ENCODE measurements at regions not wholly inside any gene's neighbourhood (a gene's known extent, or its start where the extent isn't known, plus 50 kb on each side); places are given as distances from the start of the nearest gene placed in this dataset.

DNA sequence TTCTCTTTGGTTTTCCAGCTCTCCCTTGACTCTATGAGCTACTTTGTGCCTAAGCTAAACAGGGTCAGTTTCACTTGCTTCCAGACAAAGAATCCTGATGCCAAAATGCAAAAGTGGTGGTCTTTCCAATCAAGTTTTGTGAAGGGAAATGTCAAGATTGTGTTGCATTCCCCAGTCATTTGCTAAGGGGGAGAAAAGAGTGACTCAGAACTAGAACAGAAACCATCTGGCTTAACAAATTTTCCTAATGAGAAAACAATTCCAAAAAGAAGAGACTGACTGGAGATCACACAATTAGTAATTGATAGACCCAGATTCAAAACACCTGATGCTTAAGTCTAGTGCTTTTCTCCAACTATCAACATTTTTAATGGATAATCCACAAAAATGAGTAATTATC is 235.1 kb upstream of the DIO2 start:
- H3K4me1 ChIP-seq (ENCODE audit: control insufficient read depth, insufficient read depth, low read length), result peaks cover 4% of the 10 kb centered on the region; the same call in 1 of the 2 replicates
- H3K4me3 ChIP-seq (ENCODE audit: low read depth, low read length), result no peak overlapping the region
- H3K9ac ChIP-seq (ENCODE audit: low read depth, low read length), result no peak overlapping the region
- no peaks in the 10 kb centered on the region for H3K36me3 ChIP-seq (ENCODE audit: control insufficient read depth, insufficient read depth, low read length)
- H3K27me3 ChIP-seq (ENCODE audit: control insufficient read depth, insufficient read depth, low read length), result no peaks in the 10 kb centered on the region
- no peak overlapping the region for H3K27ac ChIP-seq (ENCODE audit: low read depth, low read length)
- peaks cover 12% of the 10 kb centered on the region for H3K9me3 ChIP-seq (ENCODE audit: control insufficient read depth, insufficient read depth, low read length)

DNA sequence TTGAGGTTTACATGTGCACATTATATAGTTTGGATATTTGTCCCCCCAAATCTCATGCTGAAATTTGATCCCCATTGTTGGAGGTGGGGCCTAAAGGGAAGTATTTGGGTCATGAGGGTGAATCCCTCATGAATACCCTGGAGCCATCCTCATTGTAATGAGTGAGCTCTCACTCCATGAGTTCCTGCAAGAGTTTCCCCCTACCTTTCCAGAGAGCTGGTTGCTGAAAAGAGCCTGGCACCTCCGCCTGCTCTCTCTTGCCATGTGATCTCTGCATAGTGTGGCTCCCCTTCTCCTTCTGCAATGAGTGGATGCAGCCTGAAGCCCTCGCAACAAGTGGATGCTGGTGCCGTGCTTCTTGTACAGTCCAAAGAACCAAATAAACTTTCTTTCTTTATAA is 234.3 kb upstream of the DIO2 start:
- Histone ChIP-seq H3K9ac (ENCODE audit: low read depth, low read length) (no peak overlapping the region), H3K4me3 (ENCODE audit: low read depth, low read length) (no peak overlapping the region), H3K36me3 (ENCODE audit: control insufficient read depth, insufficient read depth, low read length) (no peaks in the 10 kb centered on the region), H3K9me3 (ENCODE audit: control insufficient read depth, insufficient read depth, low read length) (peaks cover 6% of the 10 kb centered on the region), H3K4me1 (ENCODE audit: control insufficient read depth, insufficient read depth, low read length) (peaks cover 4% of the 10 kb centered on the region; the same call in 1 of the 2 replicates), H3K27ac (ENCODE audit: low read depth, low read length) (no peak overlapping the region), H3K27me3 (ENCODE audit: control insufficient read depth, insufficient read depth, low read length) (no peaks in the 10 kb centered on the region)

DNA sequence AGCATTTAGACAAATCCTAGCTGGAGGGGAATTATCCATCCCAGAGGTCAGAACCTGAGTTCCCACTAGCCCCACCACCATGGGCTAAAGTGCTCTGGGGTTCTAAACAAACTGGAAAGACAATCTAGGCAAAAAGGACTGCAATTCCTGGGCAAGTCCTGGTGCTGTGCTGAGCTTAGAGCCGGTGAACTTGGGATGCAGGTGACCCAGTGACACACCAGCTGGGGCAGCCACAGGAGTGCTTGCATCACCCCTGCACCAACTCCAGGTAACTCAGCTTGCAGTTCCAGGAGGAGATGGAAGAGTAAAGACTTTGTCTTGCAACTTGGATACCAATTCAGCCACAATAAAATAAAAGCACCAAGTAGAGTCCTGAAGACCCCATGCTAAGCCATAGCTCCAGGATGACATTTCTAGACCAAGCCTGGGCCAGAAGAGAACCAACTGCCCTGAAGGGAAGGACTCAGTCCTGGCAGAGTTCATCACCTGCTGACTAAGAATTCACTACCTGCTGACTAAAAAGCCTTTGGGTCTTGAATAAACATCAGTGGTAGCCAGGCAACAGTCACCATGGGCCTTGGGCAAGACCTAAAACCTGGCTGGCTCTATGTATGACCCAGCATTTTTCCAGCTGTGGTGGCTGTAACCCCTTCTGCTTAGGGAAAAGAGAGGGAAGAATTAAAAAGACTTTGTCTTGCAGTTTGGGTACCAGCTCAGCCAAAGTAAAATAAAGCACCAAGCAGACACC is 223.4 kb upstream of the DIO2 start:
- Histone ChIP-seq H3K27ac (ENCODE audit: low read depth, low read length) (no peak overlapping the region), H3K36me3 (ENCODE audit: control insufficient read depth, insufficient read depth, low read length) (no peaks in the 10 kb centered on the region), H3K4me3 (ENCODE audit: low read depth, low read length) (no peak overlapping the region), H3K4me1 (ENCODE audit: control insufficient read depth, insufficient read depth, low read length) (peaks cover 5% of the 10 kb centered on the region; the same call in 1 of the 2 replicates), H3K9me3 (ENCODE audit: control insufficient read depth, insufficient read depth, low read length) (no peaks in the 10 kb centered on the region), H3K27me3 (ENCODE audit: control insufficient read depth, insufficient read depth, low read length) (no peaks in the 10 kb centered on the region), H3K9ac (ENCODE audit: low read depth, low read length) (no peak overlapping the region)

DNA sequence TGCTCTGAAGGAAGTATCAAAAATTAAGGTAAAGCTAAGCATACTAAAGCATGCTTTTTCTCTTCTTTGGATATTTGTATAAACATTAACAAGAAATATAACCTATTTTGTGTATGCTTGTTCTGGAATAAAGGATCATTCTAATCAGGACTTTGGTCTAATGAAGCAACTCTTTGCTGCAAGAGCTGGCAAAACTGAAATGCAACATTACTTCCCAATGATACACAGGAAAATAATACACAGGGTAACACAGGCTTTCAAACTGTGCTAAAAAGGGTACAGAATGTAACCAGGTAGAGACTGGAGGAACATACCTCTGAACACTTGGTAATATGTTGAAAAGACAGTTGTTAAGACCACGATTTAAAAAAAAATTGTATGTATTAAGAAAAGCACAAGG is 222.5 kb upstream of the DIO2 start:
- Histone ChIP-seq H3K36me3 (ENCODE audit: control insufficient read depth, insufficient read depth, low read length) (no peaks in the 10 kb centered on the region), H3K4me1 (ENCODE audit: control insufficient read depth, insufficient read depth, low read length) (peaks cover 5% of the 10 kb centered on the region; the same call in 1 of the 2 replicates), H3K27ac (ENCODE audit: low read depth, low read length) (no peak overlapping the region), H3K9ac (ENCODE audit: low read depth, low read length) (no peak overlapping the region), H3K4me3 (ENCODE audit: low read depth, low read length) (no peak overlapping the region), H3K27me3 (ENCODE audit: control insufficient read depth, insufficient read depth, low read length) (no peaks in the 10 kb centered on the region), H3K9me3 (ENCODE audit: control insufficient read depth, insufficient read depth, low read length) (no peaks in the 10 kb centered on the region)

DNA sequence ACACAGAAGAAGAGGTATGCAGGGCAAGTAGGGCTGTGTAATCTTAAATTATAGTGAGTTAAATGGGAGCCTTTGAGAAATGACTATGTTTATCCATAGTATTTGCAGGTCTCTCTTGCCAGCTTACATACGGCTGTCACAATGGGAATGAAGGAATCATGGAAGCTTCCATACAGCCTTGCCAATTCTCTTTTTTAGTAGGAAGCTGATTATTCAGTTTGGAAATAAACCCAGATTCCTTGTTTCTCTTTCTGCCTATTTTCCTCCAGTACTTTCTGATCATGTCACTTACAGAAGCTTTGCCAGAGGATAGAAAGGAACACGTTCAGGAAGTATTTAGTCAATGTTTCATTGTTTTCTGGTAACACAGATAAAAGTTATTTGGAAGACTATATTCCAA is 217.4 kb upstream of the DIO2 start:
- no peaks in the 10 kb centered on the region for H3K4me1 ChIP-seq (ENCODE audit: control insufficient read depth, insufficient read depth, low read length)
- no peaks in the 10 kb centered on the region for H3K36me3 ChIP-seq (ENCODE audit: control insufficient read depth, insufficient read depth, low read length)
- no peaks in the 10 kb centered on the region for H3K9me3 ChIP-seq (ENCODE audit: control insufficient read depth, insufficient read depth, low read length)
- no peaks in the 10 kb centered on the region for H3K27me3 ChIP-seq (ENCODE audit: control insufficient read depth, insufficient read depth, low read length)
- no peak overlapping the region for H3K4me3 ChIP-seq (ENCODE audit: low read depth, low read length)
- H3K27ac ChIP-seq (ENCODE audit: low read depth, low read length), result no peak overlapping the region
- H3K9ac ChIP-seq (ENCODE audit: low read depth, low read length), result no peak overlapping the region

DNA sequence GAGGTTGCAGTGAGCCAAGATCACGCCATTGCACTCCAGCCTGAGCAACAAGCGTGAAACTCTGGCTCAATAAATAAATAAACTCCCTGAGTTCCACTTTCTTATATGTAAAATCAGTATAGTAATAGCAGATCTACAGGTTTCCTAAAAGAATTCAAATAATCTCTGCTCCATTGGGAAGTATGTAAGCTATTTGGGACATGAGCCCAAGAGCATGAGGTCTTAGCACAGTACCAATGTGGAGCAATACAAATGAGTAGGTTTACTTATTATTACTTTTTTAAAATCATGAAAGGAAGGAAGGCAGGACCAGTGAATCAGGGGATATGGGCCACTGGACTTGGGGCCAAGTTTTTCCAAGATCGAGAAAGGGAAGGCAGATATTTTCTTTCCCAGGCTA is 216.9 kb upstream of the DIO2 start:
- no peaks in the 10 kb centered on the region for H3K4me1 ChIP-seq (ENCODE audit: control insufficient read depth, insufficient read depth, low read length)
- H3K9me3 ChIP-seq (ENCODE audit: control insufficient read depth, insufficient read depth, low read length), result no peaks in the 10 kb centered on the region
- no peak overlapping the region for H3K4me3 ChIP-seq (ENCODE audit: low read depth, low read length)
- H3K27me3 ChIP-seq (ENCODE audit: control insufficient read depth, insufficient read depth, low read length), result no peaks in the 10 kb centered on the region
- no peaks in the 10 kb centered on the region for H3K36me3 ChIP-seq (ENCODE audit: control insufficient read depth, insufficient read depth, low read length)
- H3K27ac ChIP-seq (ENCODE audit: low read depth, low read length), result no peak overlapping the region
- no peak overlapping the region for H3K9ac ChIP-seq (ENCODE audit: low read depth, low read length)

DNA sequence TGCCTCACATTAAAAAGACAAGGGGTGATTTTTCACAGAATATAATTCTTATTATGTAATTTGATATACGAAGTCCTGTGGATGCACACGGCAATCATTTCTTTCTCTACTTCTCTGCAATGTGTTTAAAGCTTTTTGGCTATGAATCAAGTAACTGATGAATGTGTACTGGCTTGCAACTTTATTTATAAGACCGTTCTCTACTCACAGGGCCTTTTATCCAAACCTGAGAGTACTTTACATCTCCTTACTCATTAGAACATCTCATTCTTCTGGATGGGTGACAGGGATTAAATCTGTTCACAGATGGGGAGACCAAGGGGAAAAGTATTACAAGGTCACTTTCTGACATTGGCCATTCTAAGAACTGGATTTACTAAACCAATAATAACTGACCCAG is 215.8 kb upstream of the DIO2 start:
- Histone ChIP-seq H3K27ac (ENCODE audit: low read depth, low read length) (no peak overlapping the region), H3K27me3 (ENCODE audit: control insufficient read depth, insufficient read depth, low read length) (no peaks in the 10 kb centered on the region)

DNA sequence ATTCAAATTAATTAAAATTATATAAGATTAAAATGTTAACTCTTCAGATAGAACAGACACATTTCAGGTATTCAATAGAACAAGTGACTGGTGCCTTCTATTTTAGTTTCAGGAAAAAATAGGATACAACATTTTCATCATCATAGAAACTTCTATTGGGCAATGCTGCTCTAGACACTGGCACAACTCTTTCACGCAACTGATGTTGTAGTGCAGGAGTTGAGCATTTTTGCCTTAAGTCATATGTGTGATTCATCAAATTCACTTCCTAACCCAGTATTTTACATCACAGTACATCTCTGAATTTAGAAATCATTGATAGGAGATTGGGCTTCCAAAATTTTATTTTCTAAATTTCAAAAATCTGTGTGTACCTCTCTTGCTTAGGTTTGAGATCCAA is 215.4 kb upstream of the DIO2 start:
- Histone ChIP-seq H3K9me3 (ENCODE audit: control insufficient read depth, insufficient read depth, low read length) (no peaks in the 10 kb centered on the region), H3K27me3 (ENCODE audit: control insufficient read depth, insufficient read depth, low read length) (no peaks in the 10 kb centered on the region), H3K36me3 (ENCODE audit: control insufficient read depth, insufficient read depth, low read length) (no peaks in the 10 kb centered on the region), H3K27ac (ENCODE audit: low read depth, low read length) (no peak overlapping the region), H3K4me3 (ENCODE audit: low read depth, low read length) (no peak overlapping the region), H3K4me1 (ENCODE audit: control insufficient read depth, insufficient read depth, low read length) (no peaks in the 10 kb centered on the region), H3K9ac (ENCODE audit: low read depth, low read length) (no peak overlapping the region)

More for the DNA sequence above, 215.8 kb upstream of the DIO2 start:
- Histone ChIP-seq H3K9me3 (ENCODE audit: control insufficient read depth, insufficient read depth, low read length) (no peaks in the 10 kb centered on the region), H3K36me3 (ENCODE audit: control insufficient read depth, insufficient read depth, low read length) (no peaks in the 10 kb centered on the region), H3K4me3 (ENCODE audit: low read depth, low read length) (no peak overlapping the region), H3K4me1 (ENCODE audit: control insufficient read depth, insufficient read depth, low read length) (no peaks in the 10 kb centered on the region), H3K9ac (ENCODE audit: low read depth, low read length) (no peak overlapping the region)

DNA sequence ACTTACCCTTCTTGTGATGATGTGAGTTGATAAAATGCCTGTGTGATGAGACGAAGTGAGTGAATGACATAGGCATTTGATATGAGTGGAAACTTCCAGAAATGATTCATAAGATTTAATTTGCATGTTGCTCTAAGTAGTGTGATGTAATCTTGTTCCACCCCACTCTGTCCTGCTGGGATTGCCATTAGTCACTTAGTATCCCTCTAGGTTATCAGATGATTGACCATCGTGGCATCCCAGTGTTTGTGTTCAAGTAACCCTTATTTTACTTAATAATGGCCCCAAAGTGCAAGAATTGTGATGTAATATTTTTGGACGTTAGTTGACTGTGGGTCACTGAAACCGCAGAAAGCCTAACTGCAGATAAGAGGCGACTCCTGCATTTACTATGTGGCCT is 214.4 kb upstream of the DIO2 start:
- Histone ChIP-seq H3K27me3 (ENCODE audit: control insufficient read depth, insufficient read depth, low read length) (no peaks in the 10 kb centered on the region), H3K9ac (ENCODE audit: low read depth, low read length) (no peak overlapping the region), H3K27ac (ENCODE audit: low read depth, low read length) (no peak overlapping the region), H3K36me3 (ENCODE audit: control insufficient read depth, insufficient read depth, low read length) (no peaks in the 10 kb centered on the region), H3K4me3 (ENCODE audit: low read depth, low read length) (no peak overlapping the region), H3K9me3 (ENCODE audit: control insufficient read depth, insufficient read depth, low read length) (no peaks in the 10 kb centered on the region), H3K4me1 (ENCODE audit: control insufficient read depth, insufficient read depth, low read length) (no peaks in the 10 kb centered on the region)

DNA sequence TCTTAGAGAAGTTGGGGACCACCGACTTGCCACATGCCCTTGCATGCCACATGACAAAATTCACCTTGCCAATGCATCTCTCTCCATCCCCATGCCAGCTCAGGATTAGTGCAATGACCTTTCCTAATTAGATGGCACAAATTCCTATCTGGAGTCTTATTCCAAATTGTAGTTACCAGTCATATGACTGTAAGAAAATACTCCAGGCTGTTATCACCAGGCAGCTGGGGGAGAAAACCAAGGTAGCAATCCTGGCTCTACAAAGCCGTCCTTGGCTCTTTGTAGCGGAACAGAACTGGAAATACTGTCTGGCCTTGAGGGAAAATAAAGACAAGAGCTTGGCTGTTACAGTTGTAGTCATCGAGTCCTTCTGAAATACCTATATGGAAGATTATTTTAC is 208.5 kb upstream of the DIO2 start:
- Histone ChIP-seq H3K4me1 (ENCODE audit: control insufficient read depth, insufficient read depth, low read length) (no peaks in the 10 kb centered on the region), H3K27me3 (ENCODE audit: control insufficient read depth, insufficient read depth, low read length) (no peaks in the 10 kb centered on the region), H3K9me3 (ENCODE audit: control insufficient read depth, insufficient read depth, low read length) (no peaks in the 10 kb centered on the region), H3K36me3 (ENCODE audit: control insufficient read depth, insufficient read depth, low read length) (no peaks in the 10 kb centered on the region), H3K4me3 (ENCODE audit: low read depth, low read length) (no peak overlapping the region), H3K9ac (ENCODE audit: low read depth, low read length) (no peak overlapping the region), H3K27ac (ENCODE audit: low read depth, low read length) (no peak overlapping the region)

DNA sequence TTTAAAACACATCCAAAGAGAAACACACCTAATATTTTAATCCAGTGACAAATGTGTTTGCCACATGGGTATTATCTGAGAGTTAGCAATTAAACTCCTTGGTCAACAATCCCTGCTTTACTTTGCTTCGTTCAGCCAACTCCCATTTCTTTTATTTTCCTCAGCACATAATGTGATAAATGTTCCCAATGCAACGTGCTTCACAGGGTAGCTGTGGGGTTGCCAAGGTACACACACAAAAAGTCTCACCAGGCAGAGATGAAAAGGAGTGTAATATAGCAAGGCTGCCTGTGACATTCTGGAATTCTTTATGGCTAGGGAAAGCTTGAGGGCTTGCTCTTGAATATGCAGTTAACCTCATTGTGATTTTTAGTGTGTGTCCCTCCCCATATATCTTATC is 208.0 kb upstream of the DIO2 start:
- H3K36me3 ChIP-seq (ENCODE audit: control insufficient read depth, insufficient read depth, low read length), result no peaks in the 10 kb centered on the region
- H3K27me3 ChIP-seq (ENCODE audit: control insufficient read depth, insufficient read depth, low read length), result no peaks in the 10 kb centered on the region
- H3K4me3 ChIP-seq (ENCODE audit: low read depth, low read length), result no peak overlapping the region
- H3K27ac ChIP-seq (ENCODE audit: low read depth, low read length), result no peak overlapping the region
- no peak overlapping the region for H3K9ac ChIP-seq (ENCODE audit: low read depth, low read length)
- H3K9me3 ChIP-seq (ENCODE audit: control insufficient read depth, insufficient read depth, low read length), result no peaks in the 10 kb centered on the region
- H3K4me1 ChIP-seq (ENCODE audit: control insufficient read depth, insufficient read depth, low read length), result no peaks in the 10 kb centered on the region

Measured in HUES48 (cell line).